ENCODE measurements at regions not wholly inside any gene's neighbourhood (a gene's known extent, or its start where the extent isn't known, plus 50 kb on each side); places are given as distances from the start of the nearest gene placed in this dataset.

- TF ChIP-seq CTCF (conservative IDR thresholded peaks at IDR 0.05; ENCODE audit: low read depth), result no peak
- H3K27ac ChIP-seq, result no peak overlapping the region
- no peak for DNase-seq (ENCODE audit: low spot score)
- POLR2A ChIA-PET (ENCODE audit: low non-redundant PET), result no interaction called here
- CTCF ChIA-PET, result no interaction called here
Observed at GRCh38 chr14:49017447-49017846, 568.7 kb downstream of the RPS29 start.

GRCh38 chr14:49016381-49016780, 569.8 kb downstream of the RPS29 start:
- no peak for DNase-seq (ENCODE audit: low spot score)
- no peak for TF ChIP-seq CTCF (conservative IDR thresholded peaks at IDR 0.05; ENCODE audit: low read depth)
- ChIA-PET CTCF (no interaction called here), POLR2A (ENCODE audit: low non-redundant PET) (no interaction called here)
- no peak overlapping the region for H3K27ac ChIP-seq

GRCh38 chr14:49014476-49014875, 571.7 kb downstream of the RPS29 start:
- CTCF ChIA-PET, result no interaction called here
- TF ChIP-seq CTCF (conservative IDR thresholded peaks at IDR 0.05; ENCODE audit: low read depth), result no peak
- no peak overlapping the region for H3K27ac ChIP-seq
- DNase-seq (ENCODE audit: low spot score), result no peak
- POLR2A ChIA-PET (ENCODE audit: low non-redundant PET), result no interaction called here

GRCh38 chr14:49008363-49008762, 577.8 kb downstream of the RPS29 start:
- no peak for TF ChIP-seq CTCF (conservative IDR thresholded peaks at IDR 0.05; ENCODE audit: low read depth)
- ChIA-PET CTCF (no interaction called here), POLR2A (ENCODE audit: low non-redundant PET) (no interaction called here)
- DNase-seq (ENCODE audit: low spot score), result no peak
- H3K27ac ChIP-seq, result no peak overlapping the region

GRCh38 chr14:48991141-48991540, 595.0 kb downstream of the RPS29 start:
- ChIA-PET POLR2A (ENCODE audit: low non-redundant PET) (no interaction called here), CTCF (no interaction called here)
- TF ChIP-seq CTCF (conservative IDR thresholded peaks at IDR 0.05; ENCODE audit: low read depth), result no peak
- DNase-seq (ENCODE audit: low spot score), result no peak
- H3K27ac ChIP-seq, result no peak overlapping the region

- ChIA-PET POLR2A (ENCODE audit: low non-redundant PET) (no interaction called here), CTCF (no interaction called here)
- no peak for TF ChIP-seq CTCF (conservative IDR thresholded peaks at IDR 0.05; ENCODE audit: low read depth)
- DNase-seq (ENCODE audit: low spot score), result no peak
- no peak overlapping the region for H3K27ac ChIP-seq
Observed at GRCh38 chr14:48983351-48983888, 602.8 kb downstream of the RPS29 start.

GRCh38 chr14:48974994-48975393, 611.2 kb downstream of the RPS29 start:
- ChIA-PET POLR2A (ENCODE audit: low non-redundant PET) (no interaction called here), CTCF (no interaction called here)
- no peak overlapping the region for H3K27ac ChIP-seq
- TF ChIP-seq CTCF (conservative IDR thresholded peaks at IDR 0.05; ENCODE audit: low read depth), result no peak
- DNase-seq (ENCODE audit: low spot score), result no peak
